ENCODE measurements at regions not wholly inside any gene's neighbourhood (a gene's known extent, or its start where the extent isn't known, plus 50 kb on each side); places are given as distances from the start of the nearest gene placed in this dataset.
"Not testable (repeated sequence)": the region's sequence is repeated elsewhere in the genome, so short reads cannot be mapped to it uniquely, and the experiment has no call there.

DNA sequence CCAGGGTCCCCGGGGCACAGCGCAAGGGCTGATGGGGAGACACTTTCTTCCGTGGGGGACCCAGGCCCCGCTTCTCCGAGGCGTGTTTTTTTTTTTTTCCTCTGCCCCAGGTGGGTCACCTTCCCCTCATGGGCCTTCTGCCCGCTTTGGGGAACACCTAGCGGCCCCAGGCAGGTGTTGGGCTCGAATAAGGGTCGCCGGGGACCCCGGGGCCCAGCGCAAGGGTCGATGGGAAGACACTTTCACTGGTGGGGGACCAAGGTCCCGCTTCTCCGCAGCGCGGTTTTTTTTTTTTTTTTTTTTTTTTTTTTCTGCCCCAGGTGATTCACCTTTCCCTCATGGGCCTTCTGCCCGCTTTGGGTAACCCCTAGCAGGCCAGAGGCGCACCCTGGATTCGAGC is 193.8 kb downstream of the POTEG start:
- not testable (repeated sequence) for H3K4ac ChIP-seq (ENCODE audit: low read depth, low read length); H3K27me3 ChIP-seq (ENCODE audit: insufficient read depth, low read length); H3K9me3 ChIP-seq (ENCODE audit: insufficient read depth, low read depth, low read length); H3K23ac ChIP-seq (ENCODE audit: low read length); H2AFZ ChIP-seq (ENCODE audit: insufficient read depth, low read length, poor library complexity); H2BK12ac ChIP-seq (ENCODE audit: low read length); H3K4me2 ChIP-seq (ENCODE audit: low read length); H3K36me3 ChIP-seq (ENCODE audit: control insufficient read depth in 1 of 2, insufficient read depth in 2 of 2, low read length in 2 of 2); H2AK5ac ChIP-seq (ENCODE audit: low read length); H2BK120ac ChIP-seq (ENCODE audit: insufficient read depth, low read length, poor library complexity); H3K27ac ChIP-seq (ENCODE audit: low read depth, low read length); DNase-seq; H3K79me2 ChIP-seq (ENCODE audit: control insufficient read depth, insufficient read depth, low read length, poor library complexity); H4K12ac ChIP-seq (ENCODE audit: low read depth, low read length); H3K18ac ChIP-seq (ENCODE audit: low read length); H4K8ac ChIP-seq (ENCODE audit: low read depth, low read length); H3K4me1 ChIP-seq (ENCODE audit: control insufficient read depth in 1 of 2, insufficient read depth in 2 of 2, low read length in 2 of 2); H3K14ac ChIP-seq (ENCODE audit: low read length); H3K79me1 ChIP-seq (ENCODE audit: low read length); H3K9ac ChIP-seq (ENCODE audit: low read length); H4K91ac ChIP-seq (ENCODE audit: low read depth, low read length); H2BK5ac ChIP-seq (ENCODE audit: low read depth, low read length, poor library complexity); H3K4me3 ChIP-seq (ENCODE audit: low read depth, low read length)
- no CpG with 5 or more reads among the region's 21 CpGs for WGBS (ENCODE audit: extremely low coverage, insufficient coverage, insufficient read length)

DNA sequence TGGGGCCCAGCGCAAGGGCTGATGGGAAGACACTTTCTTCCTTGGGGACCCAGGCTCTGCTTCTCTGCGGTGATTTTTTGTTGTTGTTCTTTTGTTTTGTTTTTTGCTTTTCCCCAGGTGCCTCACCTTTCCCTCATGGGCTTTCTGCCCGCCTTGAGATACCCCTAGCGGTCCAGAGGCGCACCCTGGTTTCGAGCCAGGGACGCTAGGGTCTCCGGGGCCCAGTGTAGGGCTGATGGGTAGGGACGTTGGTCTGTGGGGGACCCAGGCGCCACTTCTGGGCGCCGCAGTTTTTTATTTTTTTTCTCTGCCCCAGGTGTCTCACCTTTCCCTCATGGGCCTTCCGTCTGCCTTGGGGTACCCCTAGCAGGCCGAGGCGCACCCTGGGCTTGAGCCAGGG is 192.7 kb downstream of the POTEG start:
- not testable (repeated sequence) for H4K91ac ChIP-seq (ENCODE audit: low read depth, low read length); H3K4me2 ChIP-seq (ENCODE audit: low read length)
- no CpG with 5 or more reads among the region's 15 CpGs for WGBS (ENCODE audit: extremely low coverage, insufficient coverage, insufficient read length)

DNA sequence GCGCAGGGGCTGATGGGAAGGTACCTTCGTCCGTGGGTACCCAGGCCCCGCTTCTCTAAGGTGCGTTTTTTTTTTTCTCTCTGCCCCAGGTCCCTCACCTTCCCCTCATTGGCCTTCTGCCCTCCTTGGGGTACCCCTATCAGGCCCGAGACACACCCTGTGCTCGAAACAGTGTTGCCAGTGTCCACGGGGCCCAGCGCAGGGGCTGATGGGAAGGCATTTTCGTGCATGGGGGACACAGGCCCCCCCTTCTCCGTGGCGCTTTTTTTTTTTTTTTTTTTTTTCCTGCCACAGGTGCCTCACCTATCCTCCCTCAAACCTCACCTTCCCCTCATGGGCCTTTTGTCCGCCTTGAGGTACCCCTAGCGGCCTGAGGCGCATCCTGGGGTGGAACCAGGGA is 191.6 kb downstream of the POTEG start:
- H2AFZ ChIP-seq (ENCODE audit: insufficient read depth, low read length, poor library complexity); DNase-seq; H4K91ac ChIP-seq (ENCODE audit: low read depth, low read length); H2BK120ac ChIP-seq (ENCODE audit: insufficient read depth, low read length, poor library complexity); H3K4me1 ChIP-seq (ENCODE audit: control insufficient read depth in 1 of 2, insufficient read depth in 2 of 2, low read length in 2 of 2); H3K18ac ChIP-seq (ENCODE audit: low read length); H4K12ac ChIP-seq (ENCODE audit: low read depth, low read length); H3K4me2 ChIP-seq (ENCODE audit: low read length); H3K9ac ChIP-seq (ENCODE audit: low read length); H2BK12ac ChIP-seq (ENCODE audit: low read length); H3K4me3 ChIP-seq (ENCODE audit: low read depth, low read length); H4K8ac ChIP-seq (ENCODE audit: low read depth, low read length); H3K27me3 ChIP-seq (ENCODE audit: insufficient read depth, low read length); H3K79me1 ChIP-seq (ENCODE audit: low read length); H3K14ac ChIP-seq (ENCODE audit: low read length); H2AK5ac ChIP-seq (ENCODE audit: low read length); H3K23ac ChIP-seq (ENCODE audit: low read length); H3K79me2 ChIP-seq (ENCODE audit: control insufficient read depth, insufficient read depth, low read length, poor library complexity); H2BK5ac ChIP-seq (ENCODE audit: low read depth, low read length, poor library complexity); H3K27ac ChIP-seq (ENCODE audit: low read depth, low read length); H3K9me3 ChIP-seq (ENCODE audit: insufficient read depth, low read depth, low read length); H3K36me3 ChIP-seq (ENCODE audit: control insufficient read depth in 1 of 2, insufficient read depth in 2 of 2, low read length in 2 of 2); H3K4ac ChIP-seq (ENCODE audit: low read depth, low read length): not testable (repeated sequence)
- no CpG with 5 or more reads among the region's 15 CpGs for WGBS (ENCODE audit: extremely low coverage, insufficient coverage, insufficient read length)

More for the DNA sequence above, 192.7 kb downstream of the POTEG start:
- not testable (repeated sequence) for H3K14ac ChIP-seq (ENCODE audit: low read length); H3K79me2 ChIP-seq (ENCODE audit: control insufficient read depth, insufficient read depth, low read length, poor library complexity); H3K23ac ChIP-seq (ENCODE audit: low read length); H2BK5ac ChIP-seq (ENCODE audit: low read depth, low read length, poor library complexity); H2BK120ac ChIP-seq (ENCODE audit: insufficient read depth, low read length, poor library complexity); H2BK12ac ChIP-seq (ENCODE audit: low read length); H2AFZ ChIP-seq (ENCODE audit: insufficient read depth, low read length, poor library complexity); H3K27ac ChIP-seq (ENCODE audit: low read depth, low read length); H4K8ac ChIP-seq (ENCODE audit: low read depth, low read length); H3K9ac ChIP-seq (ENCODE audit: low read length); DNase-seq; H3K18ac ChIP-seq (ENCODE audit: low read length); H3K4ac ChIP-seq (ENCODE audit: low read depth, low read length); H3K9me3 ChIP-seq (ENCODE audit: insufficient read depth, low read depth, low read length); H3K4me3 ChIP-seq (ENCODE audit: low read depth, low read length); H3K27me3 ChIP-seq (ENCODE audit: insufficient read depth, low read length); H3K36me3 ChIP-seq (ENCODE audit: control insufficient read depth in 1 of 2, insufficient read depth in 2 of 2, low read length in 2 of 2); H3K79me1 ChIP-seq (ENCODE audit: low read length); H3K4me1 ChIP-seq (ENCODE audit: control insufficient read depth in 1 of 2, insufficient read depth in 2 of 2, low read length in 2 of 2); H2AK5ac ChIP-seq (ENCODE audit: low read length); H4K12ac ChIP-seq (ENCODE audit: low read depth, low read length)

DNA sequence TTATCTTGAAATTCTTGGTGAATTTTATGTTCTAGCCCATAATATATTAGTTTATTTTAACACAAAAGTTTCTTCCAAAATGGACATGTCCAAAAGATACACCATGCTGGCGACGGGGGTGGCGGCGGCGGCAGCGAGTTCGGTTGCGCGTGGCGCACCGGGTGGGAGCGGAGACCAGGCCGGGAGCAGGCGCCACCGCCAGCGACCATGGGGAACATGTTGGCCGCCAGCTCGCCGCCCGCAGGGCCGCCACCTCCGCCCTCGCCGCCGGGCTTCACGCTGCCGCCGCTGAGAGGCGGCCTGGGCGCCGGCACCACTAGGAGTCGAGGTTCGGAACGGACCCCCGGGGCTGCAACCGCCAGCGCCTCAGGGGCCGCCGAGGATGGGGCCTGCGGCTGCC is 167.2 kb downstream of the POTEG start:
- H3K4ac ChIP-seq (ENCODE audit: low read depth, low read length); H3K14ac ChIP-seq (ENCODE audit: low read length); H2AFZ ChIP-seq (ENCODE audit: insufficient read depth, low read length, poor library complexity); H3K79me1 ChIP-seq (ENCODE audit: low read length); H4K12ac ChIP-seq (ENCODE audit: low read depth, low read length); H3K4me1 ChIP-seq (ENCODE audit: control insufficient read depth in 1 of 2, insufficient read depth in 2 of 2, low read length in 2 of 2); H3K27me3 ChIP-seq (ENCODE audit: insufficient read depth, low read length); H2BK12ac ChIP-seq (ENCODE audit: low read length); H4K91ac ChIP-seq (ENCODE audit: low read depth, low read length); DNase-seq; H3K4me2 ChIP-seq (ENCODE audit: low read length); H2BK120ac ChIP-seq (ENCODE audit: insufficient read depth, low read length, poor library complexity); H2BK5ac ChIP-seq (ENCODE audit: low read depth, low read length, poor library complexity); H3K27ac ChIP-seq (ENCODE audit: low read depth, low read length); H3K79me2 ChIP-seq (ENCODE audit: control insufficient read depth, insufficient read depth, low read length, poor library complexity); H3K4me3 ChIP-seq (ENCODE audit: low read depth, low read length); H3K23ac ChIP-seq (ENCODE audit: low read length); H3K18ac ChIP-seq (ENCODE audit: low read length); H3K36me3 ChIP-seq (ENCODE audit: control insufficient read depth in 1 of 2, insufficient read depth in 2 of 2, low read length in 2 of 2); H4K8ac ChIP-seq (ENCODE audit: low read depth, low read length); H3K9ac ChIP-seq (ENCODE audit: low read length); H3K9me3 ChIP-seq (ENCODE audit: insufficient read depth, low read depth, low read length); H2AK5ac ChIP-seq (ENCODE audit: low read length): not testable (repeated sequence)
- no CpG with 5 or more reads among the region's 40 CpGs for WGBS (ENCODE audit: extremely low coverage, insufficient coverage, insufficient read length)

Measured in trophoblast cell (in vitro differentiated cells and primary cell).